ENCODE measurements at regions not wholly inside any gene's neighbourhood (a gene's known extent, or its start where the extent isn't known, plus 50 kb on each side); places are given as distances from the start of the nearest gene placed in this dataset.
"Not testable (repeated sequence)": the region's sequence is repeated elsewhere in the genome, so short reads cannot be mapped to it uniquely, and the experiment has no call there.

GRCh38 chr5:30345539-30346345, 847.7 kb upstream of the CDH6 start:
- DNase-seq, result not testable (repeated sequence)

DNA sequence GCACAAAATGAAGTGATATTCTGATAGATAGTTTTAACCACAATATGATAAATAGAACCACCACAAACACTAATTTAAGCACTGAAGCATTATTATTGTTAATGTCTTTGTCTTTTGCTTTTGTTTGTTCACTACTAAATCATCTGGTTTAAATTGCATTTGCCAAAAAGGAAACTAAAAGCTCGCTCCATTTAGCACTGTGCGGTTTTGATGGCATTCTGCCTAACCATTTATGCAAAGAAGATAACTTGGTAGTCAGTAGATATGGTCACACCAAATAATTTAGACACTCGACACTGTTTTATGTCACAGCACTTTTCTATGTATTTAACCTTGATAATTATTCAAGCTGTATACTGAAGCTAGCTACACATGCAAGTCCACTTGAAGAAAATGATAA, 849.8 kb upstream of the CDH6 start:
- no peak for DNase-seq

DNA sequence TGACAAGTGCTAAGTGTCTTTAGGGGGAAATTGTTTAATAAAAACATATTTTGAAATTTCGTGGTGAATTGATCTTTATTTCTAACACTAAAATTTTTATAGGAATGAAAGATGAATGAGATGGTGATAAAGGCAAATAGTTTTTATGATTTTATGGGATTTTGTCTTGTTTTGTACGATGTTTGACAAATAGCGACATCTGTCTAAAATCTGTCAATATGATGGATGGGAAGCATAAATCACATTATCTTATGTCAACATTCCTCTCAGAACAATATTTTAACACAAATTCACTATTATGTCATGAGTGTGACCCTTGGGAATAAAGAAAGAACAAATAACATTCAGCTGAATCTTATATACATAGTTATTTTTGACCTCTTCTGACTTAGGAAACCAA, 852.0 kb upstream of the CDH6 start:
- no peak for DNase-seq

DNA sequence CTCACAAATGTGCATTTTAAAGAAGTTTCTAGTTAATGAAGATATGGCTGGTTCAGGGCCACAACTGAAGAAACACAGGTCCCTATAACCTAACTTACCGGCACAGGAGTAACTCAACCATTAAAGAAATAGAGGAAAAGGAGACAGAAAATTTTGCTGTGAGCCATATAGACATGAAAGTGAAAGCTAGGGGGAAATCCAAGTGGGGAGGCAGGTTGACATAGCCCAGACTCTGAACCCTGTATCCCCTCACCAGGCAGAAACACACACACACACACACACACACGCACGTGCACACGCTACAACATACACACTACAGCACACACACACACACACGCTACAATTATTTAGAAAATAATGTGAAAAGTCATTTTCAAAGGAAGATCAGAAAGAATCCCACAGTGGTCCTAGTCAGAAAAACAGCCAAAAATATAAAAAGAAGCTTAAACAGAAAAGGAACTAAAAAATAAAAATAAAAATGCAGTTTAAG, 856.4 kb upstream of the CDH6 start:
- DNase-seq, result no peak

GRCh38 chr5:30331534-30331933, 862.0 kb upstream of the CDH6 start:
- no peak for DNase-seq

GRCh38 chr5:30325795-30326194, 867.7 kb upstream of the CDH6 start:
- no peak for DNase-seq

- no peak for DNase-seq
Observed at GRCh38 chr5:30324083-30324482, 869.4 kb upstream of the CDH6 start.

DNA sequence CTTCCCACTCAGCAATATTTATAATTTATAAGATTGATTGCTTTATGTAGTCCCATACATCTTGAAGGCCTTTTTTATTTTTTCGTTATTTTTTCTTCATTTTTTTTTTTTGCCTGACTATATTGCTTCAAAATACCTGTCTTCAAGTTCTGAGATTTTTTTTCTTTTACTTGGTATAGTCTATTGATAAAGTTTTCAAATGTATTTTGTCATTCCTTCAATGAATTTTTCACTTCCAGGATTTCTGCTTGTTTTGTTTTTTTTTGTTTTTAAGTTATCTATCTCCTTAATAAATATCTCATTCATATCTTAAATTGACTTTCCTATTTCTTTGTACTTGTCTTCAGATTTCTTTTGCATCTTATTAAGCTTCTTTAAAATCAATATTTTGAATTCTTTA, 905.6 kb upstream of the CDH6 start:
- DNase-seq, result no peak

- no peak for DNase-seq
Observed at GRCh38 chr5:30279237-30279636, 914.2 kb upstream of the CDH6 start.

GRCh38 chr5:30267026-30267425, 926.5 kb upstream of the CDH6 start:
- no peak for DNase-seq

GRCh38 chr5:30239331-30240022, 954.0 kb upstream of the CDH6 start:
- no peak for DNase-seq

GRCh38 chr5:30237189-30237588, 956.3 kb upstream of the CDH6 start:
- DNase-seq, result no peak

GRCh38 chr5:30209755-30210154, 983.7 kb upstream of the CDH6 start:
- DNase-seq, result no peak

DNA sequence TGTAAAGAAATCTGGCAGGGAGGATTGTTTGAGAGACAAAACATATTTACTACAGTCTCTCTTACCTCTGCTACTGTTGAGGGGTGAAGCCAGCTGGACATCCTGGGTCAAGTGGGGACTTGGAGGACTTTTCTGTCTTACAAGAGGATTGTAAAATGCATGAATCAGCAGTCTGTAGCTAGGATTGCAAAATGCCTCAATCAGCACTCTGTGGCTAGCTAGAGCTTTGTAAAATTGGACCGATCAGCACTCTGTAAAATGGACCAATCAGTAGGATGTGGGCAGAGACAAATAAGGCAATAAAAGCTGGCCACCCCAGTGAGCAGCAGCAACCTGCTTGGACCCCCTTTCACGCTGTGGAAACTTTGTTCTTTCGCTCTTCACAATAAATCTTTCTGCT, 995.8 kb upstream of the CDH6 start:
- DNase-seq, result no peak

- no peak for DNase-seq
Observed at GRCh38 chr5:30195036-30195435, 998.5 kb upstream of the CDH6 start.

GRCh38 chr5:30194595-30194994, 998.9 kb upstream of the CDH6 start:
- DNase-seq, result no peak

DNA sequence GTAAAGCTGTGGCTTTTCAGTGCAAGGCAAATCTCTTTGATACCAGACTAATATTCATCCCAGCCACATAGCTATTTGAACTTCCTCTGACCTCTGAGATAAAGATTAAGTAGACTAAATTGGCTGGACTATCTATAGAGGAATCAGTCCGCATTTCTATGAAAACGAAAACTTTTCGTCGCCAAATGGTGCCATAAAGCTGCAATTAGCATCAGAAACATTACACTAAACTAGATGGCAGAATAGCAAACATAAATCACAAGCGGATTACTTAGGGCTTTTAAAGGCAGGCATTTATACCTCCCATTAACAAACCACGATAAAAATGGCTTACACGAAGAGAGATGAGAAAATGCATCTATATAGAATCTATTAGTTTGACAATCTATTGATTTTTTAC, 1009.7 kb upstream of the CDH6 start:
- no peak for DNase-seq

GRCh38 chr5:30156156-30156555, 1037.3 kb upstream of the CDH6 start:
- no peak for DNase-seq

DNA sequence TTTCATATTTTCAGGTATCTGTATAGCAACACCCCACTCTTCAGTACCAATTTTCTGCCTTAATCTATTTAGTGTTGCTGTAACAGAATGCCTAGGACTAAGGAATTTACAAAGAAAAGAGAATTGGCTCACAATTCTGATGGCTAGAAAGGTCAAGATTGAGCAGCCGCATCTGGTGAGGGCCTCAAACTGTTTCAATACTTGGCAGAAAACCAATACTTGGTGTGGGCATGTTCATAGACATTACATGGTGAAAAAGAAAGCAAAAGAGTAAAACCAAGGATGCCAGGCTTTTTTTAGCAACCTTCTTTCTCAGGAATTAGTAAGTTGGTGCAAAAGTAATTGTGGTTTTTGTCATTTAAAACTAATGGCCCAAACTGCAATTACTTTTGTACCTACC, 1041.1 kb upstream of the CDH6 start:
- DNase-seq, result no peak

GRCh38 chr5:30150231-30150630, 1043.3 kb upstream of the CDH6 start:
- DNase-seq, result no peak

DNA sequence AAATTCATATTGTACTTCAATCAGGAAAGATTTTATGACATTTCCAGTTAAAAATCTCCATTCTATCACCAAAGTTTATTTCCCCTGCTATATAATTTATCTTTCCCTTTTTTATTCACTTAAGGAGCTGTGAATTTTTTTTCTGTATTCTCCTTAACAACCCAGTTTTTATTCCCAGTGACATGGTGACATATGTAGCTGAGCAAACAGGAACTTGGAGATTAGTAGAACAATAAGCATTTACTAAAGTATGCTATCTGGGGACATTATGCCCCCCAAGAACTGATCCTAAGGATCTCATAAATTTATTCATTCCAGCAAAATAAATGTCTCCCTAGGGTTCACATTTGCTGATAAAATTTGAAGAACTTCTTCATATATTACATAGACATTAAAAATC, 1044.0 kb upstream of the CDH6 start:
- DNase-seq, result no peak

GRCh38 chr5:30147976-30148375, 1045.5 kb upstream of the CDH6 start:
- no peak for DNase-seq

DNA sequence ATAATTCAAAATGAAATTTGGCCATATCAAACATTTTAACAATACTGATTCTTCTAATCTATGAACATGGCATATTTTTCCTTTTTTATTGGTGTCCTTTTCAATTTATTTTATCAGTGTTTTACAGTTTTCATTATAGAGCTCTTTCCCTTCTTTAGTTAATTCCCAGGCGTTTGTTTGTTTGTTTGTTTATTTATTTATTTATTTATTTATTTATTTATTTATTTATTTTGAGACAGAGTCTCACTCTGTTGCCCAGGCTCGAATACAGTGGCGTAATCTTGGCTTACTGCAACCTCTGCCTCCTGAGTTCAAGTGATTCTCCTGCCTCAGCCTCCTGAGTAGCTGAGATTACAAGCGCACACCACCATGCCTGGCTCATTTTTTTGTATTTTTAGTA, 1049.4 kb upstream of the CDH6 start:
- DNase-seq, result not testable (repeated sequence)

GRCh38 chr5:30142432-30142831, 1051.1 kb upstream of the CDH6 start:
- DNase-seq, result no peak

DNA sequence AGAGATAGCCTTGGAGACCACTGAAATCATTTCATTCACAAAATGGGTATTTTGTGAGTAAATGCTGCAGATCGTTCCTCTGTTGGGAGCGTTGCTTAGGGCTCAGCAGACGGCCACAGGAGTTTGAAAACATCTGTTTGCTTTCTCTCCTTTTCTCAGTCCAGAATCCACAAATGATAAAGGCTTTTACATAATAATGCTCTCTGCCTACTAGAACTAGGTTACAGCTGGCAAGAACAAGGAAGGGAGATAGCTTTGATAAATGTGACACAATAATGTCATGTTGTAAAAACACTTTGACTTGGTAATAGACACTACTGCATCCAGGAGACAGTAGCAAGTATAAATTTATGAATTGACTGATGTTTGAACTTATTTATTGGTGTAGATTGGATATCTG, 1072.4 kb upstream of the CDH6 start:
- DNase-seq, result no peak
